ENCODE measurements at regions not wholly inside any gene's neighbourhood (a gene's known extent, or its start where the extent isn't known, plus 50 kb on each side); places are given as distances from the start of the nearest gene placed in this dataset.

DNA sequence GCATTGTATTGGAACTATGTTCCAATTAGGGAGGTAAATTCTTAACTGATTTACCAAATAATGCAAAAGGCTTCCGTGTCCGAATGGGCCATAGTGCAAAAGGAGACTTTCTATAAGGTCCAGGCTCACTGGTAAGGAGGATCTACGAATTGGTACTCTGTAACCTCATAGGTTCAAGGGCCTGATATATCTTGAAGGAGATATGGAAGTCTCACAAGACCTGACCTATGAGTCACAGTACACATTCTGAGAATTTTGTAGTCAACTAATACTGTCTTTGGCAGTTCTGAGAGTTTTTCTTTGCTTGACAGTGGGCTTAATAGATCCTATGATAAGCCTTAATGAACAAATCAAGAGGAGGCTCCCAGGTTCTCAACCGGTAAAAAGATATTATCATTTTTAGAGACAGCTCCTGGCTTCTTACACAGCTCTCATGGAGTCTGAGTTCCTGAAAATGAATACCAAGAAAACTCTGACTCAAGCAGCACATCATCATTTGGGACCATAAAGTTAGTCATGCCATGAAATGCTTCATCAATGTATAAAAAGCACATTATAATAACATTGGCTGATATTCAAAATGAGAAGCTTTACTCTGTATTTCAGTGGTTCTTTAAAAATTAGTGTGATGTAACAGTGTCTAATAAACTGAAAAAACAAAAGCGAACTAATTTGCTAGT lies 1275.2 kb upstream of the CRIM1 start:
- no peak for DNase-seq

DNA sequence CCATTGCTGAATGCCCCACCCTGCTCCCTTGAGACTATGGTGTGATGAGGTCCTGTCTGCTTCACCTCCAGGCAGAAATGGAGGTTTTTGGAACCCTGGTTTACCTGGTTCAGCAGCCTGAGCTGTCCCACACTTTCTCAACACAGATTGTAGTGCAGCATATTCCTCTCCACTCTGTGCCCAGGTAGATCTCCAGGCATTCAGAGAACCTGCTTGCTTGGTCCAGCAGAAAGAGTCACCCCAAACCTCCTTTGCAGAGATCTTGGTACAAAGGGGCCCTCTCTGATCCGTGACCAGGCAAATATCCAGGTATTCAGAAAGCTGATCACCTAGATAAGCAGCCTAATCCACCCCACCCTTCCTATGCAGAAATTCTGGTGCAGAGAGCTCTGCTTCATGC lies 1288.2 kb upstream of the CRIM1 start:
- no peak for DNase-seq

DNA sequence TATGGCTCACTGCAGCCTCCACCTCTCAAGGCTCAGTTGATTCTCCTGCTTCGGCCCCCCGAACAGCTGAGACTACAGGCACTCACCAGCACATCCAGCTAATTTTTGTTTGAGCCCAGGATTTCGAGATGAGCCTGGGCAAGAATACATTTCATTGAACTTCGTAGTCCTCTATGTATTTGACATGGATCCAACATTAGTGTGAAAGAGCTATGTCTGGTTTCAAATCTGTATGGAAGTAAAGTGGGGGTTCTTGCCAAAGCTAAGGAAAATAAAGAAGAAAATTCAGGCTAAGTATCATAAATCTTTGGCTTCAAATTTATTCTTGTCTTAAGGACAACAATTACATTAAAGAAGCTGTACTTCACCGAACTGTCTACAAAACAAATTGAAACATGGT lies 1291.7 kb upstream of the CRIM1 start:
- DNase-seq = no peak

DNA sequence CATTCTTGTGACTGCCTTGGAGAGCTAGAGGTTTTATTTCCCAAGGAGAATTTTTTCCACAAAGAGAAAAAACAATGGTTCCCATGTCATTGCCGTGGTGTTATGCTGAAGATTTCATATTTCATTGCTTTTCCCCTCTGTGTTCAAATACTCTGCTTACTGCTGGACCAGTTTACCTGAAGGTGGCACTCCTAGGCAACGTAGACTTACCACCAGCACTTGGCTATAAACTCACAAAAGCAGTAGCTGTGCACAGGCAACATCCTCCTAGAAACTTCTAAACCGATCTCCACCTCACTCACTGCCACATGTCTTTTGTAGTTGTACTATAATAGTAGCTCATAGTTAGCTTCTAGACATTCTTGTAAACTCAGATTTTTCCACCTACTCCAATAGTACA lies 1319.7 kb upstream of the CRIM1 start:
- DNase-seq = no peak

DNA sequence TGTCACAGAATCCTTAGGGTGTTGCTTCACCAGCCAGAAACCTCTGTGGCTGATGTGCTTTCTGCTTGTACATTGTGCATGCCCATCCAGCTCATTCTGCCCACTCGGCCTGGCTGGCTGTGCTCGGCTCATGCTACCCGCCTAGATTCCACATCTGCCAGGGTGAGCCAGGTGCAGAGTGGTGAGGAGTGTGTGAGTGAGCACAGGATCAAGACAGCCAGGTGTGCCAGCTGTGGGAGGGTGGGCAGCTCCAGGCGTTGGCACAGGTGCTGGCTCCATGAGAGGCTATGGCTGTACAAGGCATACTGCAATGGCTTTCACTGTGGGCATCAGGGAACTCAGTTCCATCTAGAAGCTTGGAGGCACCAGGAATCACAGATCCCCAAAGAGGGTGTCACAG lies 1321.8 kb upstream of the CRIM1 start:
- DNase-seq = no peak

DNA sequence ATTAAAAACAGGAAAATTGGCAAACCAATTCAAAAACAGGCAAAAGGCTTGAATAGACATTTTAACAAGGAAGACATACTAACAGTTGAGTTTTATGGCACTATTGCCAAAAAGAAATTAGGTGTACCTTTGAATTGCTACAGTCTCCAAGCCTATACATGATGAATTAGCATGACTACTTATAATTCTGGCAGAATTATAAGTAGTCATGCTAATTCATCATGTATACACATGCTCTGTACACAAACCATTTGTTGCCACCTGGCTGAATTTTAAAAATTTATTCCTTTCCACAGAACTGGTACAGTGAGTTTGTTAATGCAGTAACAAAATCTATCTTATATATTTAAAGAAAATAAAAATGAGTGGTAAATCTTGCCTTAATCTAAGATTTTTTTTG lies 1332.0 kb upstream of the CRIM1 start:
- DNase-seq = no peak

DNA sequence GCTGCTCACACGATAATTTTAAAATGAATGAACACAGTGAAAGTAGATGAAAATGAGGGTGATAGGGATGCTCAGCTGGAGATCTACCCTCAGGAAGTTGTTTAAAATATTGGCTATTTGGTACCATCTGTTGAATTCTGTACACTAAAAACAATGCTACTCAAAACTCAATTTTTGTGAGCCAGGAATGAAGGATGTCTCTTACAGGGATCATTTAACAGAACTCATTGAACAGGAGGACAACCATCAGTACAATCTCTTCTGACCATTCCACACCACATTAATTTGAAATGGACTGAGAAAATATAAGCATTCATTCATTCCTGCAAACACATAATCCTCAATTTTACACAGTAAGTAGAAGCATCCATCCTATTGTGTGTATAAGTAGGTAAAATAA lies 1355.1 kb upstream of the CRIM1 start:
- DNase-seq = no peak

DNA sequence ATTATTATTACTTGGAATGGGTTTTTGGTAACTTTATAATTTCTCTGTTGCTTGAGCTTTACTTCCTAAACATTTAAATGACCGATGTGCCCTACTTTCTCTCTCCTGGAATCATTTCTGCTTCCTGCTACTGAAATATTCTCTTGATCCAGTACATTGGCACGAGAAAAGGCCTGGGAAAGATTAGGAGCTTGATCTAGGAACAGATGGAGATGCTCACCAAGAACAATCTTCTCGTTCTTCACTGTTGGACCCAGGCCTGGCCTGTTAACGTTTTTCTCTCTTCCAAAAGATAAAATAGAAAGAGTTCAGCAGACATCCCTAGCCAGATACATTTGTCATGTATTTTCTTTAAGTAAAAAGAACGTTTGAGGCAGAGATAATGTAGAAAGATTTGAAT lies 1356.8 kb upstream of the CRIM1 start:
- DNase-seq = no peak

DNA sequence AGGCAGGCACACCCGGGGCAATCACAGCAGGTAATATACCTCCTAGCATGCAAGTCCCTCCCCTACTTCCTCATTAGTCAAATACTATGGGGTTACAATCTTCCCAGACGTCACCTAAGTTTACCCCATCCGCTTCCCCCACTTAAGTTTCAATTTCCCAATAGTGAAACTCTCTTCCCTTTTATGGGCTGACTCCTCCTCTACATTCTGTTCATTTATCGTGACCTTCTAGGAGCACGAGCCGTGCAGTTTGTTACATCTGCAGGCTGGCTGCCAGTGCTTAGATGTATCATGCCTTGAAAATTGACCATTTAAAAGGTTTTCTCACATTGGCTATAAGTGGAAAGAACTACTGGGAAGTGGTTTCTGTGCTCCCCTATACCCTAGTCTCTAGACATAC lies 1357.8 kb upstream of the CRIM1 start:
- DNase-seq = no peak

DNA sequence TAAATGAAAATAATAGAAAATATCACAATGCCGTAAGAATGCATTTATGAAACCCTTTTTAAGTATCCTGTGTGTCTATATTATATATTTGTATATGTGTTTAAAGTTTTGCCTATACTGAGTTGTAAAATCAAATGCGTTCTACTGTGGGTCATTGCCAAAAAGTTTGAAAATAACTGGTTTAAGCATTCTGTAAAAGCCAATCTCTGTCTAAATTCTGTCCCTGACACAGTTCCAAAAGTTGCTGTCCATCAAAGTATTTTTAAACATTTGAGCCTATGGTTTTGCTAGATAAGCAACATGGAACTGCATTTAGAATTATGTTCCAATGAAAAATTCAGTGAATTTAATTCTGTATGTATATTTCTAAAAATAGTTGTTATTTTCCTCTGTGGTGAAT lies 1360.4 kb upstream of the CRIM1 start:
- no peak for DNase-seq

DNA sequence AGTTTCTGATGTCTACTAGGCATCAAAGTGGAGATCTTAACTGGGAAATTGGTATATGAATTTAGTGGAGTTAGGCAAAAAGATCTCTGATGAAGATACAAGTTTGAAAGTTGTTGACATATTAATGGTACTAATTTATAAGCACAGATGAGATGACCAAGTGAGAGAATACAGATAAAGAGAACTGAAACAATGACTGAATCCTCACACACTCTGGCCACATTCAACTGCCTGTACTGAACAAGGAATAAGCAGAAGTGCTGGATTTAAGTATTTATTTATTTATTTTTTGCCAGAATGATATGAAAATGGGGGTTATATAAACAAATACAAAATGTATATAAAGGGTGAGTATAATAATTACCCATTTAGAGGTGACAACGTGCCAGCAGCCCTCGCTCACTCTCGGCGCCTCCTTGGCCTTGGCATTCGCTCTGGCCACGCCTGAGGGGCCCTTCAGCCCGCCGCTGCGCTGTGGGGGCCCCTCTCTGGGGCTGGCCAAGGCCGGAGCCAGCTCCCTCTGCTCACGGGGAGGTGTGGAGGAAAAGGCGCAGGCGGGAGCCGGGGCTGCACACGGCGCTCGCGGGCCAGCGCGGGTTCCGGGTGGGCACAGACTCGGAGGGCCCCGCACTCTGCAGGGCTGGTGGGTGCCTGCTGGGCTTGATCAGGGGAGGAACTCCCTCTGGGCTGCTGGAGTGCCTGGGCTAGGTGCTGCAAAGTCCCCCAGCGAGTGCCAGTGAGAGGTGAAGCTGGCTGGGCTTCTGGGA lies 1363.9 kb upstream of the CRIM1 start:
- no peak for DNase-seq

DNA sequence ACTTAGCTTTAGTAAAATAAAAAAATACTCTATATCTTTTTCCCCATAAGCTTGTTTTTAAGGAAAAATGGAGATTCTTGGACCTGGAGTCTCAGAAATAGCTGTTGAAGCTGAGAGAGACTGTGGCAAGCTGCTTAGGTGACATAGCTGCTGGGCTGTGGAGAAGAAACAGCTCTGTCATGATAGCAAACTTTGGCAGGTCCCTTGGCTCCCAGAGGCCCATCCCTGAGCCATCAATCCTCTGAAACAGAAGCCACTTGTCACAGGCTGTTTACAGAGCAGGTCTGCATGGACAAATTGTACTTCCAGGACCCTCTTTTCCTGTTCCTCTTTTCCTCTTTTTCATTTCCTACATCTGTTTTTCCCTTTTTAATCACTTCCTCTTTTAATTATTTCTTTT lies 1370.1 kb upstream of the CRIM1 start:
- no peak for DNase-seq

DNA sequence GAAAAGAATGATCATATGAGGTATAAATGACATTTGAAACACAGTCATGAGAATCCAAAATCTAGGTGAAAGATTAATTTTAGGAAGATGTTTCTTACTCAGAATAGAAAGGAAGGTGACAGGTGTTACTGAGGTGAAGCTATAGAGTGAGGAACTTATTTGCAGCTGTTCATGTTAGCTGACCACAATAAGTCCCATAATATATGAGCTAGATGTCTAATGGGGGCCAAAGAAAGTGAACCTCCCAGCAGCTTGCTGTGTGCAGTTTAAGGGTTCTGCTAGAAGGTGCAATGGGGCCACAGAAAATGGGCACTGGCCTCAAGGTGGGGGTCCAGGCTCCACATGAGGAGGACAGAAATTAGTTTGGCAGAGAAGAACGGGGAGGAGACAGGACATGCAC lies 1374.9 kb upstream of the CRIM1 start:
- DNase-seq = no peak

DNA sequence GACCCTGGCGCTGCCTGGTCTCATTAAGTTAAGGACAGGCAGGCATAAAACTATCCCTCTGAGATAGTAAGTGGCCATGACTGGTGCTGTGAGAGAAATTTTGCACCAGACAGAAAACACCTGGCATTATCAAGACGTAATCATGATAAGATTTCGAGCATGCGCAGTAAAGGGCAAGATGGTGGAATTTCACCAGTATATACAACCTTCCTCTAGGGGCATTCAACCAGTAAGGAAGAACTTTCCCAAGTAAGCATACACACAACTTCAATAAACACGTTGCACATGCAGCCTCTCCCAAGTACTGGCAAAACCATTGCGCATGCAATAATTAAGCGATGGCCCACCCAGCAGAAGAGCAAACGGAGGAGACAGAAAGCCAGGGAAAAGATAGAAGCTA lies 1376.4 kb upstream of the CRIM1 start:
- DNase-seq = no peak

DNA sequence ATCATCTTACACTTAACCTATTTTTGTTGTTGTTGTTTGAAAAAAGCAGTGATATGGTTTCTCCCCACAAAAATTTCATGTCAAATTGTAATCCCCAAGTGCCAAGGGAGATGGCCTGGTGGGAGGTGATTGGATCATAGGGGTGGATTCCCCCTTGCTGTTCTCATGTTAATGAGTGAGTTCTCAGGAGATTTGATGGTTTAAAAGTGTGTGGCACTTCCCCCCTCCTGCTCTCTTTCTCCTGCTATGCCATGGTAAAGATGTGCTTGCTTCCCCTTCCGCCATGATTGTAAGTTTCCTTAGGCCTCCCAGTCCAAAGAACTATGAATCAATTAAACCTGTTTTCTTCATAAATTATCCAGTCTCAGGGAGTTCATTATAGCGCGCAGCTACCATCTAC lies 1362.7 kb upstream of the FAM98A start:
- DNase-seq = no peak

DNA sequence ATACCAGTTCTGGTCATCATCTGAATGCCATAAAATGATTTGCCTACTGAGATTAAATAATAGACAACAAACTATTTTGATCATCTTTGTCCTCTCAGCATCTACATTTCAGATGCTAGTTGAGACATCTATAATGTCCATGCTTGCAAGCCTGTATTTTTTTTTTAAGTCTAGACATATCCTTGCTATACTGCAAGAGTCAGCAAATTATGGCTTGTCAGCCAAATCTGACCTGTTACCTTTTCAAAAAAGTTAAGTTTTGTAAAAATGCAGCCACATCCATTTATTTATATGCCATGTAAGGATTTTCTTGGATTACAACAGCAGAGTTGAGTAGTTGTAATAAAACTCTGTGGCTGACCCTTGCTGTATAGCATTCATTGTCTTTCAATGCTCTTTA lies 1355.7 kb upstream of the FAM98A start:
- no peak for DNase-seq

DNA sequence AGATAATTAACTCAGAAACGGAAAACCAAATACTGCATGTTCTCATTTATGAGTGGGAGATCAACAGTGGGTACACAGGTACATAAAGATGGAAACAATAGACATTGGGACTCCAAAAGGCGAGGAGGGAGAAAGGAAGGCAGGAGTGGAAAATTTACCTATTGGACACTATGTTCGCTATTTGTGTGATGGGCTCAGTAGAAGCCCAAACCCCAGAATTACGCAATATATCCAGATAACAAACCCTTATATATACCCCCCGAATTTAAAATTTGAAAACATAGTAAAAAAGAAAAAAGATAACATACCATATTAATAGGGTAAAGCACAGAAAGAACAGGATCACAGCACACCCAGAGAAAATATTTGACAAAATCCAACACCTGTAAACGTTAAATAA lies 1351.7 kb upstream of the FAM98A start:
- DNase-seq = no peak

DNA sequence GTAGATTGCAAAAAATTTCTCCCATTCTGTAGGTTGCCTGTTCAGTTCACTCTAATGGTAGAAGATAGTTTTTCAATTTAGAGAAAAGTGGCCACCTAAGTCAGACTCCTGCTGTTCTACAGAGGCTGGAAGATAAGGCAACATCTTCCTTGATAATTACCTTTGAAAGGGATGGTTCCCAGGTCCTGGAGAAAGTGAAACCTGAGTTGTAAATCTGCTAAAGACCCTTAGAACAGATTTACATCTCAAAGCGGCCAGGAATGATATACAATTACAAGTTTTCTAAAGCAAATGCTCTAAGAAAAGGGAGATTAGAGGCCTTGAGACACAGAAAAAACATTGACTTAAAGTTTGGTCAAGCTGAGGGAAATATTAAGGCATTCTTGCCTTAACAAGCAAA lies 1350.2 kb upstream of the FAM98A start:
- no peak for DNase-seq

DNA sequence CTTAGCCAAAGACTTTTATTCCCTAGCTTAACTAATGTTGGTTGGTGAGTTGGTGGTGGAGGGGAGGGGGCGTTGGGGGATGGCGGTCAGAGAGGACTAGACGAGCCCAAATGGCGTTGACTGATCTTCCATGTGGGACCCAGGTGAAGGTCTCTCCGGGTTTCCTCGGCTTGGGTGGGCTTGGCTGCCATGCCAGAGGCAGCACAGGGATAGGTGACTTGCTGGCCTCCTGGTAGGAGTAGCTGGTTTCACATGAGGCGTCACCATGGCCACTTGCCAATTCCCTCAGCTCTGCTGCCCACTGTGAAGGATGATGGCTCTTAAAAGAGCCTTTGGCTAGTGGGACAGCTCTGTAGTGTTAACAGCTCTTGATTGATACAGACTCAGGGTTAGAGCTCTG lies 1337.0 kb upstream of the FAM98A start:
- no peak for DNase-seq

DNA sequence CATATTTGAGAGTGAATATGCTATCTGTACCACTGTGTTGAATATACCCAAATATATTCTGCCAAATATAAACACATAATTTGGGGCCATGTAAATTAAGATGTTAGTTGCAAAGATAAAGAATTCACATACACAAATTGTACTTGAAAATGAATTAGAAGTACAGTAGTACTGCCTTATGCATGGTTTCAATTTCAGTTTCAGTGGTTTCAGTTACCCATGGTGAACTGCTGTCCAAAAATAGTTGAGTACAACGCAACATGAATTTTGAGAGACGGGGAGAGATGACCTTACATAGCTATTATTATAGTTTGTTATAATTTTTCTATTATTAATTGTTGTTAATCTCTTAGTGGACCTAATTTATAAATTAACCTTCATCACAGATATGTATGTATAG lies 1313.0 kb upstream of the FAM98A start:
- DNase-seq = no peak

DNA sequence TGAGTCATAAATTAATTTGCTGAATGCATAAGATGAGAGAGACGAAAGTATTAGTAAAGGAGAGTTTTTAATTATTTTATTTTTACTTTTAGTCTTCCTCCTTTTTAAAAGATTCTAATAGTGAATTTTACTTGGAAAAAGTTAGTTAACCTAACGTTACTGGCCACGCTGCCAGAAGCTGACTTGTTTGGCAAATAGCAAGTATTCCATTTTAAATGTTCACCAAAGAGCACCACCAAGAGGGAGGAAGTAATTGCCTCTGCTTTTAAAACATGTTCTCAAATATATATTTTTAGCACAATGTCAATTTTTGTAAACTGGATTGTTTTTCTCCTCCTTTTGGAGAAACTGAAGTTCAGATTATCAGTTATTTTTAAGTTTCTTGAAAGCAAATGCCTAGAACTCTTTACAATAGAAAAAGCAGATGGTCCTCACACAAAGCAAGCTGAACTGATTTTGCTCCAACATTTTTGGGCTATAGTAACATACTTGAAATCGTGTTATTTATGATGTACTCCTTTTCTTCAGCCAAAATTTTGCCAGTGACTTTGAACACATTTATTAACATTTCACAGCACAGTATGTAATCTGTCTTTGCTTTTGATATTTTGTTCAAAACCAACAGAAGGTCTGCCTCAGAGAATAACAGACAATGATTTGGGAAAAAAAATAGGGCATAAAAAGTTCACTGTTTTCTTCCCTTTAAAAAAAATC lies 1311.0 kb upstream of the FAM98A start:
- no peak for DNase-seq

DNA sequence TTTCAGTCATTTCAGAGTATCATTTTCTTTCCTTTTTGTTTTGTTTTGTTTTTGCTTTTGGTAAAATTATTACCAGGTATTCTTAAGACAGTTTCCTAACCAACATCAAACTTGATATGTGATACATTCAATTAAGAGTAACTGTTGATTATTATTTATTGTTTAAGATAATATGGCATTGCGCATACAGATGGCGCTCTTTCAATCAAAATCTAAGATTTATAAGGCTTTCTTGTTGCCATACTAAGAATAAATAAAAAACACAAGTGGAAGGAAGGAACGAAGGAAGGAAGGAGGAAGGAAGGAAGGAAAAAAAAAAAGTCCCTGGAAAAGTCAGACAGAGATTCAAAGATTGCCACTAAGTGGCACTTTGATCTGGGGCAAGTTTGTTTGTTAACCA lies 1308.7 kb upstream of the FAM98A start:
- DNase-seq = no peak

DNA sequence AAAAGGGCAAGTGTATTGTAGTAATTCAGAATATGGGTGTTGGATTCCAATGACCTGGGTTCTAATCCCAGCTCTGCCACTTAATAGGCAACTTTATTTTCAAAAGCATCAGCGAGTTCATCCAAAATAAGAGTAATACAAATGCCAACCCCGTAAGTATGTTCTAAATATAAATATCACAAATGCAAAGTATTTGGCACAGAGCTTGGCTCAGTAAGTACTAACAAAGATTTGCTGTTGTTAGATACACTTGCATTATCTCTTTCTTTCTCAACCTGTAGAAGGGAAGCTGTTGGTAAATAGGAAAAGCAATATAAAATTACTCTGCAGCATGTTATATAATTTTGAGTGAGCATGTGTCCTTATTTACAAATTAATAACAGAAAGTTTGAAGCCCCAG lies 1302.6 kb upstream of the FAM98A start:
- DNase-seq = no peak

DNA sequence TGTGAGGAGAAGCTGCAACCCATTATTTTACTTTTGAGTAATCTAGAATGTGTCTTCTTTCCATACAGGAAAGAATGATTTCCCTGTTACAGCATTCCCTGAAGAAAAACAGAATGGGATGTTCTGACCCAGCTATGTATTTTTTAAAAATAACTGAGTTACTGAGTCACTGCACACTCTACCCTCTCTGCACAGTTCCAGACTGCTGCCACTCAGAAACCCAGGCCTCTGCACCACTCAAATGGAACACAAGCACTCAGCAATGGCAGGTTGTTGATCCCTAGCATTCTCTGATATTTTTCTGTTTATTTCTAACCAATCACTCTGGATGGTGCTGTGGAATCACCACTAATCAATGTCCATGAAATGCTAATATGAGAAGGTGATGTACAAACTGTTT lies 1300.0 kb upstream of the FAM98A start:
- no peak for DNase-seq

Measured in CD4-positive, alpha-beta T cell treated with Interleukin-17A for 1 hour (primary cell).